MM.1S (cell line): ENCODE measurements at regions not wholly inside any gene's neighbourhood (a gene's known extent, or its start where the extent isn't known, plus 50 kb on each side); places are given as distances from the start of the nearest gene placed in this dataset.
"Not testable (repeated sequence)": the region's sequence is repeated elsewhere in the genome, so short reads cannot be mapped to it uniquely, and the experiment has no call there.

ENCODE experiments used
- DNase-seq: peaks from one replicate; pipeline ENCODE4 v3.0.0-alpha.2; 2015
- H2AFZ ChIP-seq: fragments of 300-600 bp; sonication (generic); 2 replicates; pipeline ENCODE4 v1.6.0; 2016; ENCODE audit warnings: antibody characterized with exemption, low read length
- H3F3A ChIP-seq: fragments of 300-600 bp; sonication (generic); 2 replicates; pipeline ENCODE4 v1.6.1; 2016; ENCODE audit warnings: mild to moderate bottlenecking, antibody characterized with exemption, low read length, moderate library complexity, mixed read lengths; ENCODE audit not compliant: insufficient read depth
- H3K27ac ChIP-seq: fragments of 300-600 bp; sonication (generic); 2 replicates; pipeline ENCODE4 v1.5.1; 2016; ENCODE audit warnings: mild to moderate bottlenecking, low read length
- H3K27me3 ChIP-seq: fragments of 300-600 bp; sonication (generic); replicated peaks from 2 replicates; pipeline ENCODE4 v1.6.0; 2016; ENCODE audit warnings: low read length; ENCODE audit not compliant: insufficient read depth
- H3K36me3 ChIP-seq: fragments of 300-600 bp; sonication (generic); replicated peaks from 2 replicates; pipeline ENCODE4 v1.6.1; 2016; ENCODE audit warnings: mild to moderate bottlenecking, low read length, mixed read lengths; ENCODE audit not compliant: insufficient read depth
- H3K4me1 ChIP-seq: fragments of 300-600 bp; sonication (generic); 2 replicates; pipeline ENCODE4 v1.6.1; 2016; ENCODE audit warnings: low read length, mixed read lengths
- H3K4me2 ChIP-seq: fragments of 300-600 bp; sonication (generic); 2 replicates; pipeline ENCODE4 v1.6.0; 2016; ENCODE audit warnings: low read depth, low read length
- H3K4me3 ChIP-seq: fragments of 300-600 bp; sonication (generic); 2 replicates; pipeline ENCODE4 v1.5.1; 2016; ENCODE audit warnings: low read length, mixed read lengths
- H3K79me2 ChIP-seq: fragments of 300-600 bp; sonication (generic); 2 replicates; pipeline ENCODE4 v1.6.1; 2016; ENCODE audit warnings: mixed run types, low read length, mixed read lengths
- H3K9ac ChIP-seq: fragments of 300-600 bp; sonication (generic); 2 replicates; pipeline ENCODE4 v1.6.1; 2016; ENCODE audit warnings: low read length, mixed read lengths
- H3K9me2 ChIP-seq: fragments of 300-600 bp; sonication (generic); replicated peaks from 2 replicates; pipeline ENCODE4 v1.6.1; 2016; ENCODE audit warnings: mild to moderate bottlenecking, low read length, mixed read lengths; ENCODE audit not compliant: insufficient read depth
- H3K9me3 ChIP-seq: fragments of 300-600 bp; sonication (generic); replicated peaks from 2 replicates; pipeline ENCODE4 v1.6.1; 2016; ENCODE audit warnings: mild to moderate bottlenecking, low read length, mixed read lengths; ENCODE audit not compliant: insufficient read depth
- H4K20me1 ChIP-seq: fragments of 300-600 bp; sonication (generic); 2 replicates; pipeline ENCODE4 v1.6.1; 2016; ENCODE audit warnings: mild to moderate bottlenecking, low read length, moderate library complexity, mixed read lengths; ENCODE audit not compliant: insufficient read depth
- EZH2 ChIP-seq: fragments of 300-600 bp; sonication (generic); optimal IDR thresholded peaks from 2 replicates; pipeline ENCODE3; 2017; ENCODE audit warnings: low read depth, mild to moderate bottlenecking, antibody characterized with exemption, low read length, mixed read lengths
- EZH2phosphoT487 ChIP-seq: fragments of 300-600 bp; sonication (generic); IDR thresholded peaks from 2 replicates; pipeline ENCODE4 v1.6.1; 2018; ENCODE audit warnings: antibody characterized with exemption, low read length
- TF ChIP-seq, protein P1 (sequence below): fragments of 300-600 bp; sonication (generic); IDR thresholded peaks from 2 replicates; pipeline ENCODE4 v1.5.1; 2016; ENCODE audit warnings: antibody characterized with exemption, low read length, mixed read lengths

DNA sequence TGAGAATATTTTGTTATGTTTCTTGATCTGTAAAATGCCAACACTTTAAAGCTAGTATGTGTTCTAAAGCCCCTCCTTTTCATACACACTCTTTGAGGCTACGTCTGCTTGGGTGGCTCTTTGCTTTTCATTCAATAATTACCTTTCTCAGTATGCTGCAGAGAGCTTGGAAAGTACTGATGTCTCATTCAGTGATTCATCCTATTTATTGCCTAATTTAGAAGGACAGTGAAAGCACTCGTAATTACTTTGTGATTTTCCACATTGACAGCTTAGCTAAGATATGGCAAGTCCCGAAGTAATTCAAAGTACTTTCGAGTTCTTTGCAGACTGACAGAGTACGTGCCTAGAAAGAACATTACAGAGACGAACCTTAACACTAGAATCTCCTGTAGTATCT lies 57.2 kb downstream of the BMP15 start:
- Histone ChIP-seq H3K4me3 (no peak overlapping the region), H3K9me2 (no peaks in the 10 kb centered on the region), H3K9me3 (no peaks in the 10 kb centered on the region), H3K4me1 (no peaks in the 10 kb centered on the region), H3K36me3 (no peaks in the 10 kb centered on the region), H3F3A (no peaks in the 10 kb centered on the region), H3K4me2 (no peak overlapping the region), H2AFZ (no peak overlapping the region), H3K27ac (no peak overlapping the region), H3K27me3 (no peaks in the 10 kb centered on the region), H3K9ac (no peak overlapping the region), H4K20me1 (no peaks in the 10 kb centered on the region), H3K79me2 (no peaks in the 10 kb centered on the region)
- DNase-seq: no peak
- TF ChIP-seq, protein P1, sequence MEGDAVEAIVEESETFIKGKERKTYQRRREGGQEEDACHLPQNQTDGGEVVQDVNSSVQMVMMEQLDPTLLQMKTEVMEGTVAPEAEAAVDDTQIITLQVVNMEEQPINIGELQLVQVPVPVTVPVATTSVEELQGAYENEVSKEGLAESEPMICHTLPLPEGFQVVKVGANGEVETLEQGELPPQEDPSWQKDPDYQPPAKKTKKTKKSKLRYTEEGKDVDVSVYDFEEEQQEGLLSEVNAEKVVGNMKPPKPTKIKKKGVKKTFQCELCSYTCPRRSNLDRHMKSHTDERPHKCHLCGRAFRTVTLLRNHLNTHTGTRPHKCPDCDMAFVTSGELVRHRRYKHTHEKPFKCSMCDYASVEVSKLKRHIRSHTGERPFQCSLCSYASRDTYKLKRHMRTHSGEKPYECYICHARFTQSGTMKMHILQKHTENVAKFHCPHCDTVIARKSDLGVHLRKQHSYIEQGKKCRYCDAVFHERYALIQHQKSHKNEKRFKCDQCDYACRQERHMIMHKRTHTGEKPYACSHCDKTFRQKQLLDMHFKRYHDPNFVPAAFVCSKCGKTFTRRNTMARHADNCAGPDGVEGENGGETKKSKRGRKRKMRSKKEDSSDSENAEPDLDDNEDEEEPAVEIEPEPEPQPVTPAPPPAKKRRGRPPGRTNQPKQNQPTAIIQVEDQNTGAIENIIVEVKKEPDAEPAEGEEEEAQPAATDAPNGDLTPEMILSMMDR: no peak
- TF ChIP-seq EZH2phosphoT487 (no peak), EZH2 (no peak)

DNA sequence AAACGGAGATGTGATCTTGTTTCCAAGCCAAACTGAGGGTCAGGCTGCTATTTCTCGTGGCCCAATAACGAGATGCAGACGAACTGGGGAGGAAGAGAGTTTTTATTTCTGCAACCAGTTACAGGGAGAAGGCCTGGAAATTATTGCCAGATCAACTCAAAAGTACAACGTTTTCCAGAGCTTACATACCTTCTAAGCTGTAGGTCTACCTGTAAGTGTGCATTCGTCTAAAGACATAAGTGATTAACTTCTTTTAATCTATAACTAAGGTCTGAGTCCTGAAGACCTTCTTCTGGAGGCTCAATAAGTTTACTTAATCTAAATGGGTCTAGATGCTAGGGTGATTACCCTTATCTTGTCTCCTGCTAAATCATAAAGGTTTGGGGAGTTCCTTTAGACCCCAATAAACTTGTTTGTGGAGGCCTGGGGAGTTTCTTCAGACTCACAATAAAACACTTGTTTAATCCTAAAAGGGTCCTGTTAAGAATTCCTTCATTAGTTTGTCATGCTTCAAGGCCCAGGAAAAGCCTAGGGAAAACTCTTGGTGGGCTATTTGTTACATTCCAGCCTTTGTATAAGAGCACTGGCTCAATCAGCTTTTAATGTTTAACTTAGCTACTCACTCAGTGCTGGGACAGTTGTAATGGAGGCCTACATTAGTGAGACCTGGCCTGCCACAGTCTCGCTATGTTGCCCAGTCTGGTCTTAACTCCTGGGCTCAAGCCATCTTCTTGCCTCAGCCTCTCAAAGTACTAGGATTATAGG lies 58.5 kb downstream of the BMP15 start:
- H3K4me3 ChIP-seq, H3K9me2 ChIP-seq, H3K9me3 ChIP-seq, H3K4me2 ChIP-seq, H3K4me1 ChIP-seq, DNase-seq, H3F3A ChIP-seq, H4K20me1 ChIP-seq, H3K27me3 ChIP-seq, H2AFZ ChIP-seq, H3K27ac ChIP-seq, H3K79me2 ChIP-seq, H3K36me3 ChIP-seq, H3K9ac ChIP-seq: not testable (repeated sequence)

DNA sequence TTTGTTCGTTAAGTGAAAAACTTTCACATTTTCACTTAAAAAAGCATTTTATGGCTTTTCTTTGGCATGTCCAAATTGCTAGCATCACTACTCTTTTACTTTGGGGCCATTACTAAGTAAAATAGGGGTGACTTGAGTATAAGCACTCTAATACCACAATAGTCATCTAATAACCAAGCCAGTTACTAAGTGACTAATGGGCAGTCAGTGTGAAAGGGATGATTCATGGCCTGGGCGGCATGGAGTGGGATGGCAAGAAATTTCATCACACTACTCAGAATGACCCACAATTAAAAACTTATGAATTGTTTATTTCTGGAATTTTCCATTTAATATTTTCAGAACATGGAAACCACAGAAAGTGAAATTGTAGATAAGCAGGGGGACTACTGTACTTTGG lies 60.9 kb downstream of the BMP15 start:
- no peaks in the 10 kb centered on the region for H3K9me2 ChIP-seq
- H3K79me2 ChIP-seq: no peaks in the 10 kb centered on the region
- no peaks in the 10 kb centered on the region for H3K27me3 ChIP-seq
- H3K4me3 ChIP-seq: no peak overlapping the region
- H3F3A ChIP-seq: no peaks in the 10 kb centered on the region
- no peak overlapping the region for H2AFZ ChIP-seq
- no peak overlapping the region for H3K4me2 ChIP-seq
- no peaks in the 10 kb centered on the region for H3K36me3 ChIP-seq
- H3K27ac ChIP-seq: no peak overlapping the region
- no peaks in the 10 kb centered on the region for H4K20me1 ChIP-seq
- no peak overlapping the region for H3K9ac ChIP-seq
- DNase-seq: no peak
- TF ChIP-seq EZH2 (no peak), EZH2phosphoT487 (no peak)
- TF ChIP-seq, protein P1: no peak
- H3K4me1 ChIP-seq: no peaks in the 10 kb centered on the region
- H3K9me3 ChIP-seq: no peaks in the 10 kb centered on the region

DNA sequence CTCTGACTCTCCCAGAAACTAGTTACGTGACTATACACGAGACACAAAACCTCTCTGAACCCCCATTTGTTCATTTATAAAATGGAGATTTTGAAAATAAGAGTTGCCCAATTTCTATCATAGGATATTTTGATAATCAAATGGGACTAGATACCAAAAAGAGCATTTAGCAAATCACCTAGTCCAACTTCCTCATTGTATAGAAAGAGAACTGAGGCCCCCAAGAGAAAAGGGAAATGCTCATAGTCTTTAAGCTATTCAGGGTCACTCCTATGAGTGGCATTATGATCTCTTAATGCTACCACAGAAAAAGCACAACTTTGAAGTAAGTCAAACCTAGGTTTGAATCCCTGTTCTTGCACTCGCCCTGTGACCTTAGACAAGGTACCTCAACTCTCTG lies 62.7 kb downstream of the BMP15 start:
- Histone ChIP-seq H3K9me2 (no peaks in the 10 kb centered on the region), H3K9me3 (no peaks in the 10 kb centered on the region), H3F3A (no peaks in the 10 kb centered on the region), H3K79me2 (no peaks in the 10 kb centered on the region), H3K4me3 (no peak overlapping the region), H3K27me3 (no peaks in the 10 kb centered on the region), H4K20me1 (no peaks in the 10 kb centered on the region), H3K36me3 (no peaks in the 10 kb centered on the region), H3K27ac (no peak overlapping the region), H3K9ac (no peak overlapping the region), H3K4me1 (no peaks in the 10 kb centered on the region), H3K4me2 (no peak overlapping the region), H2AFZ (no peak overlapping the region)
- no peak for DNase-seq
- TF ChIP-seq EZH2 (no peak), EZH2phosphoT487 (no peak)
- TF ChIP-seq, protein P1: no peak
